ENCODE measurements at regions not wholly inside any gene's neighbourhood (a gene's known extent, or its start where the extent isn't known, plus 50 kb on each side); places are given as distances from the start of the nearest gene placed in this dataset.

DNA sequence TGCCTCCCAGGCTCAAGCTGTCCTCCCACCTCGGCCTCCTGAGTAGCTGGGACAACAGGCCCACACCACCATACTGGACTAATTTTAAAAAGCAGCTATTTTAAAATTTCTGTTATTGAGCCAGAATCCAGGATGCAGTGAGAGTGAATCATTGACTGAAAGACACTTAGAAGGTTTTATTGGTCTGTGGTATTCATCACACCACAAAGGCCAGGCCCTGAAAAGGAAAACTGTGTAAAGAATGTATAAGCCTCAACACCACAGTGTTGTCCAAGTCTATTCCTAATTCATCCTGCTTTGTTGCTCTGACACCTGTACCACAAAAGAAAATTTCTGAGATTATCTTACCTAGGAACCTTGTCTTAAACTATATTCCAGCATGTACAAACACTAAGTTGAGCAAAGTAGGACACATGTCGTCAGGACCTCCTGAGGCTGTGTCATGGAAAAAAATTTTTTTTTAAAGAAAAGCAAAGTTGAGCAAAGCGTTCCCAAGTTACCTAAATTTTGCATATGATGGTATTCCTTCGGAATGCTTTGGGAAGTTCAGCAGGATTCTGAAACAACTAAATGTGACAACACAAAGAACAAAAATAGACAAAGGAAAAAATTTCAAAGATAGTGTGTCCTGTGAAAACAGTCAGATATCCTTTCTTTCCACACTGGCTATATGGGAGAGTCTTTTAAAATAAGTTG is 129.6 kb upstream of the MKLN1 start:
- H3K27ac ChIP-seq, result no peak overlapping the region
- H3K27me3 ChIP-seq, result no peaks in the 10 kb centered on the region
- H3K4me1 ChIP-seq, result no peaks in the 10 kb centered on the region
- DNase-seq (no peak), ATAC-seq (ENCODE audit: low FRiP score in 2 of 2) (no peak)
- WGBS, 2 donors, result 90 to 93% methylated on average over 4 of the region's 4 CpGs
- no peak overlapping the region for H3K4me3 ChIP-seq
- H3K36me3 ChIP-seq, result no peaks in the 10 kb centered on the region
- TF ChIP-seq, protein P1, sequence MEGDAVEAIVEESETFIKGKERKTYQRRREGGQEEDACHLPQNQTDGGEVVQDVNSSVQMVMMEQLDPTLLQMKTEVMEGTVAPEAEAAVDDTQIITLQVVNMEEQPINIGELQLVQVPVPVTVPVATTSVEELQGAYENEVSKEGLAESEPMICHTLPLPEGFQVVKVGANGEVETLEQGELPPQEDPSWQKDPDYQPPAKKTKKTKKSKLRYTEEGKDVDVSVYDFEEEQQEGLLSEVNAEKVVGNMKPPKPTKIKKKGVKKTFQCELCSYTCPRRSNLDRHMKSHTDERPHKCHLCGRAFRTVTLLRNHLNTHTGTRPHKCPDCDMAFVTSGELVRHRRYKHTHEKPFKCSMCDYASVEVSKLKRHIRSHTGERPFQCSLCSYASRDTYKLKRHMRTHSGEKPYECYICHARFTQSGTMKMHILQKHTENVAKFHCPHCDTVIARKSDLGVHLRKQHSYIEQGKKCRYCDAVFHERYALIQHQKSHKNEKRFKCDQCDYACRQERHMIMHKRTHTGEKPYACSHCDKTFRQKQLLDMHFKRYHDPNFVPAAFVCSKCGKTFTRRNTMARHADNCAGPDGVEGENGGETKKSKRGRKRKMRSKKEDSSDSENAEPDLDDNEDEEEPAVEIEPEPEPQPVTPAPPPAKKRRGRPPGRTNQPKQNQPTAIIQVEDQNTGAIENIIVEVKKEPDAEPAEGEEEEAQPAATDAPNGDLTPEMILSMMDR (IDR thresholded peaks at IDR 0.05), result no peak
- no peaks in the 10 kb centered on the region for H3K9me3 ChIP-seq

DNA sequence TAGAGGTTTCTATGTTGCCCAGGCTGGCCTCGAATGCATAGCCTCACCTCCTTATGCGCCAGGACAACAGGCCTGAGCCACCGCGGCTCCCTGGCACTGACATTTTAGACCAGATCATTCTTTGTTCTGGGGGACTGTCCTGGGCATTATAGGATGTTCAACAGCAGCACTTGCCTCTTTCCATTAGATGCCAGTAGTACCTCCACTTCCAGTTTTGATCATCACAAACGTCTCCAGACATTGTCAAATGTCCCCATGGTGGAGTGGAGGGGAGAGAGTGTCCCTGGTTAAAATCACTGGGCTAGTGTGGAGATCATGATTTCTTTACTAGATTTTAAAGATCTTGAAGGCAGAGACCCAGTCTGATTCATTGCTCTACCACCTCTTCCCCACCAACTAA is 125.2 kb upstream of the MKLN1 start:
- Histone ChIP-seq H3K4me3 (no peak overlapping the region), H3K27me3 (no peaks in the 10 kb centered on the region), H3K27ac (peak overlapping the region in 1 of 4 donors; percentile 17), H3K36me3 (no peaks in the 10 kb centered on the region), H3K9me3 (no peaks in the 10 kb centered on the region), H3K4me1 (no peaks in the 10 kb centered on the region)
- no peak for TF ChIP-seq POLR2A (IDR thresholded peaks at IDR 0.05)
- TF ChIP-seq, protein P1 (IDR thresholded peaks at IDR 0.05), result no peak
- ATAC-seq (ENCODE audit: low FRiP score in 2 of 2) (no peak), DNase-seq (no peak)
- WGBS, 2 donors, result 80 to 87% methylated on average over 5 of the region's 5 CpGs

DNA sequence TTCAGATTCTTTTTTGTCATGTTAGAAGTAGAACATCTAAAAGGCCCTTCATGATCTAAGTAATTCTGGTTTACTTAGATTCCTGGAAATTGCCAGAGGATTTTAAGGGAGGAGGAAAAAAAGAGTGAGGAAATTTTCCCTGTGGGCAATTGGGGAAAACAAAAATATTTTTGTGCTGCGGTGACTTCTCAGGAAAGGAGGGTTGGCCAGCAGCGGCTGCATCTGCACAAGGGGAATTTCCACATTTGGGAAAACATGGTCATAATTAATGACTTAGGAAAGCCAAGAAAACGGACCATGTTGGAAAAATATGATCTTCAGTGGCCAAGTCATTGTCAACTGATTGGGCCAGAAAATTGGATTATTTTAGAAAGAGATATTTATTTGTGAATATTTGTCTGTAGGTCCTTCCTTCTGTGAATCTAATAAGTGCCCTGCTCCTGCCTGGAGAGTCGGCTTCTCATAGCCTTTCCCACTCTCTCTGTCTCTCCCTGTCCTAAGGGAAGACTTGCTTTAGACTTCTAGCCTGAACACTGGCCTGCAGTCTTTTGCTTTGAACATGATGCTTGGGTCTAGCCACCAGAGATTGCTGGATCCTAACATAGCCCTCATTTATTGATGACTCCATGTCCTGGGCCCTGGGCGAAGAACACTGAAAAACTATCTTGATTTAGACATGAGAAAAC is 124.2 kb upstream of the MKLN1 start:
- 72 to 81% methylated on average over 5 of the region's 5 CpGs for WGBS, 2 donors
- Histone ChIP-seq H3K4me1 (no peaks in the 10 kb centered on the region), H3K27me3 (no peaks in the 10 kb centered on the region), H3K9me3 (no peaks in the 10 kb centered on the region), H3K36me3 (no peaks in the 10 kb centered on the region), H3K4me3 (no peak overlapping the region), H3K27ac (peak overlapping the region in 1 of 4 donors; percentile 17)
- DNase-seq (no peak), ATAC-seq (ENCODE audit: low FRiP score in 2 of 2) (peak in 1 of 2 donors; percentile 81)
- no peak for TF ChIP-seq POLR2AphosphoS5 (IDR thresholded peaks at IDR 0.05)
- TF ChIP-seq, protein P1 (IDR thresholded peaks at IDR 0.05), result no peak
- TF ChIP-seq EP300 (IDR thresholded peaks at IDR 0.05), result no peak
- TF ChIP-seq POLR2A (IDR thresholded peaks at IDR 0.05), result no peak

DNA sequence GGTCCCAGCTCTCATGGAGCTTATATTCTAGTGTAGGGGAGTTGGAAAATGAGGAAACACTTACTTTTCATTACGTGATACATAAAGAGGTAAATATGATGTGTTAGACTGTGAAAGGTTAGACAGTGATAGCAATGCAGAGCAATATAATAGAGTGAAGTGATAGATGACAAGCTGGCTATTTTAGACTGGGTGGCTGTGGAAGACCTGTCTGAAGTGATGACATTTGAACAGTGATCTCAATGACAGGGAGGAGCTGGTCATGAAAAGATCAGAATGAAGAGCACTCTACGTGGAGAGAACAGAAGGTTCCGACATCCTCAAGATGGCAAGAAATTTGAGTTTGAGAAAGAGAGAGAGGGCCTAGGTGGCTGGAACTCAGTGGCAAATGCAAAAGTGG is 118.9 kb upstream of the MKLN1 start:
- H3K27ac ChIP-seq, result no peak overlapping the region
- H3K4me1 ChIP-seq, result no peaks in the 10 kb centered on the region
- no peaks in the 10 kb centered on the region for H3K36me3 ChIP-seq
- H3K9me3 ChIP-seq, result no peaks in the 10 kb centered on the region
- no peaks in the 10 kb centered on the region for H3K27me3 ChIP-seq
- TF ChIP-seq, protein P1 (IDR thresholded peaks at IDR 0.05), result no peak
- TF ChIP-seq EP300 (IDR thresholded peaks at IDR 0.05) (no peak), POLR2AphosphoS5 (IDR thresholded peaks at IDR 0.05) (no peak), POLR2A (IDR thresholded peaks at IDR 0.05) (no peak)
- no peak overlapping the region for H3K4me3 ChIP-seq
- WGBS, 2 donors, result 76 to 79% methylated on average over 3 of the region's 3 CpGs
- ATAC-seq (ENCODE audit: low FRiP score in 2 of 2) (no peak), DNase-seq (no peak)

DNA sequence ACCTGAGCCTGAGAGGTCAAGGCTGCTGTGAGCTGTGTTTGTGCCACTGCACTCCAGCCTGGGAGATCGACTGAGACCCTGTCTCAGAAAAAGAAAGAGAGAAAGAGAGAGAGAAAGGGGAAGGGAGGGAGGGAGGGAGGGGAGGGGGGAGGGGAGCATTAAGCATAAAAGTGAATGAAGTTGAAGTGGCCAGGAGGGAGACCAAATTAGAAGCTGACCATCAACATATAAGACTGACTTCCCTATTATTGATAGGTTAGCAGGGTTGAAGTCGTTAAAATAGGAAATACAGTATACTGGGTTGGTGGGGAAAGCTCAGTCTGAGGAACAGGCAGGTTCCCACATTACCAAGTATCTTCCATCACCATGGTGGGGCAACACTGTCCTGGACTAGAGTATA is 117.1 kb upstream of the MKLN1 start:
- H3K27me3 ChIP-seq, result no peaks in the 10 kb centered on the region
- H3K4me1 ChIP-seq, result no peaks in the 10 kb centered on the region
- DNase-seq (no peak), ATAC-seq (ENCODE audit: low FRiP score in 2 of 2) (no peak)
- H3K4me3 ChIP-seq, result no peak overlapping the region
- H3K9me3 ChIP-seq, result no peaks in the 10 kb centered on the region
- no peak for TF ChIP-seq EP300 (IDR thresholded peaks at IDR 0.05)
- no peak for TF ChIP-seq POLR2AphosphoS5 (IDR thresholded peaks at IDR 0.05)
- no peak for TF ChIP-seq POLR2A (IDR thresholded peaks at IDR 0.05)
- TF ChIP-seq, protein P1 (IDR thresholded peaks at IDR 0.05), result no peak
- no peaks in the 10 kb centered on the region for H3K36me3 ChIP-seq
- no peak overlapping the region for H3K27ac ChIP-seq
- WGBS, 2 donors, result 59 to 61% methylated on average over 1 to 2 of the region's 2 CpGs

Measured in upper lobe of left lung (tissue), 6 donors.